ENCODE measurements at regions not wholly inside any gene's neighbourhood (a gene's known extent, or its start where the extent isn't known, plus 50 kb on each side); places are given as distances from the start of the nearest gene placed in this dataset.

DNA sequence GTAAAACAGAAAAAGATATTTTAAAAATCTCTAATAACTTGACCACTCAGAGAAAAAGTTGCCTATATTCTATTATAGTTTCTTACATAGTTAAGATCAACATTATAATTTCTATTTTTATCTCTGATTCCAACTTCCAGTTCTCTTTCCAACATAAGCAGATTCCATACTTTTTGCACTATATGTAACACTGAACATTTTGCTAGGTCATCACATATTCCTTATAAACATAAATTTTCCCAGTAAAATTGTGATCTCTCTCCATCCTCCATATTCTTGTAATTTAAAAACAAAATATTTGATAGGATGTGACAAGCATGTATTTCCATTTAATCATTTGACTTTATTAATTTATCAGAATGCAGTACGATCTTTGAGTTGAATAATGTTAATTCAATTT, 170.4 kb upstream of the THSD7A start:
- TF ChIP-seq, protein P1, sequence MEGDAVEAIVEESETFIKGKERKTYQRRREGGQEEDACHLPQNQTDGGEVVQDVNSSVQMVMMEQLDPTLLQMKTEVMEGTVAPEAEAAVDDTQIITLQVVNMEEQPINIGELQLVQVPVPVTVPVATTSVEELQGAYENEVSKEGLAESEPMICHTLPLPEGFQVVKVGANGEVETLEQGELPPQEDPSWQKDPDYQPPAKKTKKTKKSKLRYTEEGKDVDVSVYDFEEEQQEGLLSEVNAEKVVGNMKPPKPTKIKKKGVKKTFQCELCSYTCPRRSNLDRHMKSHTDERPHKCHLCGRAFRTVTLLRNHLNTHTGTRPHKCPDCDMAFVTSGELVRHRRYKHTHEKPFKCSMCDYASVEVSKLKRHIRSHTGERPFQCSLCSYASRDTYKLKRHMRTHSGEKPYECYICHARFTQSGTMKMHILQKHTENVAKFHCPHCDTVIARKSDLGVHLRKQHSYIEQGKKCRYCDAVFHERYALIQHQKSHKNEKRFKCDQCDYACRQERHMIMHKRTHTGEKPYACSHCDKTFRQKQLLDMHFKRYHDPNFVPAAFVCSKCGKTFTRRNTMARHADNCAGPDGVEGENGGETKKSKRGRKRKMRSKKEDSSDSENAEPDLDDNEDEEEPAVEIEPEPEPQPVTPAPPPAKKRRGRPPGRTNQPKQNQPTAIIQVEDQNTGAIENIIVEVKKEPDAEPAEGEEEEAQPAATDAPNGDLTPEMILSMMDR (IDR thresholded peaks at IDR 0.05; ENCODE audit: insufficient read depth, low read length) = no peak
- TF ChIP-seq, protein P2, sequence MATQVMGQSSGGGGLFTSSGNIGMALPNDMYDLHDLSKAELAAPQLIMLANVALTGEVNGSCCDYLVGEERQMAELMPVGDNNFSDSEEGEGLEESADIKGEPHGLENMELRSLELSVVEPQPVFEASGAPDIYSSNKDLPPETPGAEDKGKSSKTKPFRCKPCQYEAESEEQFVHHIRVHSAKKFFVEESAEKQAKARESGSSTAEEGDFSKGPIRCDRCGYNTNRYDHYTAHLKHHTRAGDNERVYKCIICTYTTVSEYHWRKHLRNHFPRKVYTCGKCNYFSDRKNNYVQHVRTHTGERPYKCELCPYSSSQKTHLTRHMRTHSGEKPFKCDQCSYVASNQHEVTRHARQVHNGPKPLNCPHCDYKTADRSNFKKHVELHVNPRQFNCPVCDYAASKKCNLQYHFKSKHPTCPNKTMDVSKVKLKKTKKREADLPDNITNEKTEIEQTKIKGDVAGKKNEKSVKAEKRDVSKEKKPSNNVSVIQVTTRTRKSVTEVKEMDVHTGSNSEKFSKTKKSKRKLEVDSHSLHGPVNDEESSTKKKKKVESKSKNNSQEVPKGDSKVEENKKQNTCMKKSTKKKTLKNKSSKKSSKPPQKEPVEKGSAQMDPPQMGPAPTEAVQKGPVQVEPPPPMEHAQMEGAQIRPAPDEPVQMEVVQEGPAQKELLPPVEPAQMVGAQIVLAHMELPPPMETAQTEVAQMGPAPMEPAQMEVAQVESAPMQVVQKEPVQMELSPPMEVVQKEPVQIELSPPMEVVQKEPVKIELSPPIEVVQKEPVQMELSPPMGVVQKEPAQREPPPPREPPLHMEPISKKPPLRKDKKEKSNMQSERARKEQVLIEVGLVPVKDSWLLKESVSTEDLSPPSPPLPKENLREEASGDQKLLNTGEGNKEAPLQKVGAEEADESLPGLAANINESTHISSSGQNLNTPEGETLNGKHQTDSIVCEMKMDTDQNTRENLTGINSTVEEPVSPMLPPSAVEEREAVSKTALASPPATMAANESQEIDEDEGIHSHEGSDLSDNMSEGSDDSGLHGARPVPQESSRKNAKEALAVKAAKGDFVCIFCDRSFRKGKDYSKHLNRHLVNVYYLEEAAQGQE (IDR thresholded peaks at IDR 0.05; ENCODE audit: insufficient replicate concordance, low read depth) = no peak
- no peak for TF ChIP-seq GABPA (IDR thresholded peaks at IDR 0.05; ENCODE audit: low read depth)
